Naive thymus-derived CD4-positive, alpha-beta T cell (primary cell): ENCODE measurements at regions not wholly inside any gene's neighbourhood (a gene's known extent, or its start where the extent isn't known, plus 50 kb on each side); places are given as distances from the start of the nearest gene placed in this dataset.
"Not testable (repeated sequence)": the region's sequence is repeated elsewhere in the genome, so short reads cannot be mapped to it uniquely, and the experiment has no call there.

Experiments used
- ATAC-seq: fragments of 150-1000 bp; cut with Tn5 transposase; 2 replicates; pipeline ENCODE4 v1.10.0; 2021; ENCODE audit warnings: mild to moderate bottlenecking, moderate library complexity
- CTCF ChIA-PET: fragments of 350-600 bp; sonication (Branson Sonifier 250); formaldehyde crosslinking; loops from one replicate; lab custom pipeline; 2021; ENCODE audit warnings: antibody characterized with exemption; lab: Charles Lee
- POLR2A ChIA-PET: fragments of 350-600 bp; sonication (Branson Sonifier 250); formaldehyde crosslinking; loops from one replicate; lab custom pipeline; 2021; ENCODE audit warnings: antibody characterized with exemption, inconsistent platforms; lab: Charles Lee
- DNase-seq, 9 donors: peaks; one replicate each; pipeline versions ENCODE4 v3.0.0 to v3.0.0-alpha.2; 2020 to 2022; ENCODE audit warnings: mixed read lengths in 1 of 9
- H3K27ac ChIP-seq: one replicate; pipeline ENCODE4 v1.7.0; 2013; ENCODE audit warnings: mild to moderate bottlenecking, low read depth, low read length, moderate library complexity
- H3K27me3 ChIP-seq, 2 donors: one replicate each; pipeline ENCODE4 v1.7.0; 2013; ENCODE audit warnings: low read length in 2 of 2, mild to moderate bottlenecking in 2 of 2, moderate library complexity in 2 of 2; ENCODE audit not compliant: control insufficient read depth in 2 of 2, insufficient read depth in 2 of 2
- H3K36me3 ChIP-seq, 3 experiments: 1 replicate in 2 of 3; 2 replicates in 1 of 3; pipeline ENCODE4 v1.7.0; 2013; ENCODE audit warnings: low read length in 3 of 3, mild to moderate bottlenecking in 3 of 3, moderate library complexity in 1 of 3; ENCODE audit not compliant: insufficient read depth in 3 of 3, control insufficient read depth in 2 of 3
- H3K4me1 ChIP-seq, 2 donors: one replicate each; pipeline ENCODE4 v1.7.0; 2013; ENCODE audit warnings: low read length in 2 of 2, mild to moderate bottlenecking in 2 of 2, moderate library complexity in 1 of 2; ENCODE audit not compliant: control insufficient read depth in 2 of 2, insufficient read depth in 2 of 2
- H3K4me3 ChIP-seq: 2 replicates; pipeline ENCODE4 v1.7.0; 2013; ENCODE audit warnings: mild to moderate bottlenecking, low read length
- H3K9me3 ChIP-seq, 3 experiments: 1 replicate in 2 of 3; 2 replicates in 1 of 3; pipeline ENCODE4 v1.7.0; 2013; ENCODE audit warnings: low read length in 3 of 3; ENCODE audit not compliant: control insufficient read depth in 2 of 3
- H3K27ac Mint-ChIP-seq, 9 donors: one replicate each; pipeline ENCODE4 v1.8.0; 2020 to 2022; ENCODE audit warnings: mixed read lengths in 9 of 9, mild to moderate bottlenecking in 8 of 9, moderate library complexity in 5 of 9, inconsistent platforms in 2 of 9
- H3K27me3 Mint-ChIP-seq, 5 donors: one replicate each; pipeline ENCODE4 v1.8.0; 2021 to 2022; ENCODE audit warnings: mixed read lengths in 5 of 5, mild to moderate bottlenecking in 1 of 5
- H3K36me3 Mint-ChIP-seq, 5 donors: one replicate each; pipeline ENCODE4 v1.8.0; 2020 to 2022; ENCODE audit warnings: mixed read lengths in 5 of 5, mild to moderate bottlenecking in 3 of 5, inconsistent platforms in 1 of 5
- H3K4me1 Mint-ChIP-seq, 7 donors: one replicate each; pipeline ENCODE4 v1.8.0; 2020 to 2022; ENCODE audit warnings: mixed read lengths in 7 of 7, mild to moderate bottlenecking in 3 of 7, inconsistent platforms in 1 of 7
- H3K4me3 Mint-ChIP-seq, 10 donors: one replicate each; pipeline ENCODE4 v1.8.0; 2020 to 2022; ENCODE audit warnings: mild to moderate bottlenecking in 10 of 10, mixed read lengths in 10 of 10, moderate library complexity in 6 of 10, inconsistent platforms in 2 of 10
- H3K9me3 Mint-ChIP-seq, 11 donors: one replicate each; pipeline ENCODE4 v1.8.0; 2020 to 2022; ENCODE audit warnings: mixed read lengths in 11 of 11, mild to moderate bottlenecking in 4 of 11, inconsistent platforms in 1 of 11, moderate library complexity in 1 of 11
- intact Hi-C, 2 donors: fragments of 100-400 bp; cut with micrococcal nuclease; formaldehyde crosslinking; loops; one replicate each; pipeline ENCODE4 v1.15.1; 2023

DNA sequence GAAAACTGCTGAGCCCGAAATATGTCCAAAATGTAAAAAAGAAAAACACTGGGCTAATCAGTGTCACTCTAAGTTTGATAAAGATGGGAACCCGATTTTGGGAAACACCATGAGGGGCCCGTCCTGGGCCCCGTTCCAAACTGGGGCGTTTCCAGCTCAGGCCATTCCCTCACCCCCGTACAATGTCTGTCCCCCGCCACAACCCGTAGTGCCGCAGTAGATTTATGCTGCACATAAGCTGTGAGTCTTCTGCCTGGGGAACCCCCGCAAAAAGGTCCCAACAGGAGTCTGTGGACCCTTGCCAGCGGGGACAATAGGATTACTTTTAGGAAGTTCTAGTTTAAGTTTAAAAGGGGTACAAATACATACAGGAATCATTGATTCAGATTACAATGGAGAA lies 275.5 kb downstream of the C7orf25 start:
- DNase-seq, H3K9me3 Mint-ChIP-seq, CTCF ChIA-PET, H3K9me3 ChIP-seq, intact Hi-C loops, ATAC-seq, H3K4me1 ChIP-seq, H3K4me1 Mint-ChIP-seq, H3K27ac ChIP-seq, H3K36me3 ChIP-seq, H3K36me3 Mint-ChIP-seq, H3K27ac Mint-ChIP-seq, H3K4me3 ChIP-seq, POLR2A ChIA-PET, H3K27me3 ChIP-seq, H3K4me3 Mint-ChIP-seq: not testable (repeated sequence)
- H3K27me3 Mint-ChIP-seq = peaks cover 0 to 10% (median 3%) of the 10 kb centered on the region in 5 donors

GRCh38 chr7:42628054-42628453 lies 283.8 kb downstream of the C7orf25 start:
- ChIA-PET POLR2A (no interaction called here), CTCF (interaction anchor here (0.8 kb wide), 1 partner anchor 322 kb away, joined by 3 read pairs; no protein-coding TSS in a partner anchor)
- Histone ChIP-seq H3K27me3 (no peaks in the 10 kb centered on the region), H3K4me3 (no peak overlapping the region), H3K9me3 (no peaks in the 10 kb centered on the region), H3K4me1 (no peaks in the 10 kb centered on the region), H3K27ac (no peak overlapping the region), H3K36me3 (no peaks in the 10 kb centered on the region)
- Mint-ChIP-seq H3K9me3 (peaks cover 0 to 11% (median 0%) of the 10 kb centered on the region in 11 donors), H3K36me3 (no peaks in the 10 kb centered on the region), H3K4me1 (no peaks in the 10 kb centered on the region), H3K27ac (no peak overlapping the region), H3K4me3 (no peak overlapping the region), H3K27me3 (peaks cover 0 to 19% (median 4%) of the 10 kb centered on the region in 5 donors)
- ATAC-seq (no peak), DNase-seq (no peak)
- intact Hi-C loops = no loop called here

GRCh38 chr7:42627626-42628025 lies 284.2 kb downstream of the C7orf25 start:
- CTCF ChIA-PET = interaction anchor here (0.8 kb wide), 1 partner anchor 321 kb away, joined by 3 read pairs; no protein-coding TSS in a partner anchor
- no peak overlapping the region for H3K4me3 Mint-ChIP-seq

DNA sequence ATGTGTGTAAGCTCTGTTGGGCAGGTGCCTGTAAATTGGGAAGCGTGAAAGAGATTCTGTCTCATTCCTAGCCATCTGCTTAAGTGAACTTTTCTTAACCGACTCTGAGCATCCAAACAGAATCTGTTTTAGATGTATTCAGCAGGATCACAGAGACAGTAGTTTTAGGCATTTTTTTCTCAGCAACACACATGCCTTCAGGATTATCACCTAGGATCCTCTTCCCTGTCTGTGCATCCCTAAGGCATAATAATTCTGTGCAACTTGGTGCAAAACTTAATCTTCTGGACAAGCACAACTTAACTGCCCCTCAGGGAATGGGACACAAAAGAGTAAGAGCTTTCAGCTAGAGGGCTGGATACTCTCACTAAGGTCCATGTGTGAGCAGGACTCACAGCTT lies 284.8 kb downstream of the C7orf25 start:
- H3K27ac ChIP-seq = no peak overlapping the region
- H3K36me3 Mint-ChIP-seq = no peaks in the 10 kb centered on the region
- H3K27me3 ChIP-seq = no peaks in the 10 kb centered on the region
- no peaks in the 10 kb centered on the region for H3K9me3 ChIP-seq
- H3K4me3 Mint-ChIP-seq = no peak overlapping the region
- ChIA-PET CTCF (no interaction called here), POLR2A (no interaction called here)
- no peak overlapping the region for H3K27ac Mint-ChIP-seq
- peaks cover 0 to 19% (median 4%) of the 10 kb centered on the region in 5 donors for H3K27me3 Mint-ChIP-seq
- DNase-seq (no peak), ATAC-seq (no peak)
- H3K4me3 ChIP-seq = no peak overlapping the region
- H3K36me3 ChIP-seq = no peaks in the 10 kb centered on the region
- intact Hi-C loops = no loop called here
- no peaks in the 10 kb centered on the region for H3K4me1 ChIP-seq
- H3K4me1 Mint-ChIP-seq = no peaks in the 10 kb centered on the region
- peaks cover 0 to 11% (median 0%) of the 10 kb centered on the region in 11 donors for H3K9me3 Mint-ChIP-seq

More at GRCh38 chr7:42627626-42628025, 284.2 kb downstream of the C7orf25 start:
- POLR2A ChIA-PET = no interaction called here
- Histone ChIP-seq H3K9me3 (no peaks in the 10 kb centered on the region), H3K27ac (no peak overlapping the region), H3K27me3 (no peaks in the 10 kb centered on the region), H3K4me1 (no peaks in the 10 kb centered on the region), H3K36me3 (no peaks in the 10 kb centered on the region), H3K4me3 (no peak overlapping the region)
- Mint-ChIP-seq H3K36me3 (no peaks in the 10 kb centered on the region), H3K4me1 (no peaks in the 10 kb centered on the region), H3K27me3 (peaks cover 0 to 19% (median 4%) of the 10 kb centered on the region in 5 donors), H3K27ac (no peak overlapping the region), H3K9me3 (peaks cover 0 to 11% (median 0%) of the 10 kb centered on the region in 11 donors)
- DNase-seq (no peak), ATAC-seq (no peak)
- intact Hi-C loops = no loop called here

DNA sequence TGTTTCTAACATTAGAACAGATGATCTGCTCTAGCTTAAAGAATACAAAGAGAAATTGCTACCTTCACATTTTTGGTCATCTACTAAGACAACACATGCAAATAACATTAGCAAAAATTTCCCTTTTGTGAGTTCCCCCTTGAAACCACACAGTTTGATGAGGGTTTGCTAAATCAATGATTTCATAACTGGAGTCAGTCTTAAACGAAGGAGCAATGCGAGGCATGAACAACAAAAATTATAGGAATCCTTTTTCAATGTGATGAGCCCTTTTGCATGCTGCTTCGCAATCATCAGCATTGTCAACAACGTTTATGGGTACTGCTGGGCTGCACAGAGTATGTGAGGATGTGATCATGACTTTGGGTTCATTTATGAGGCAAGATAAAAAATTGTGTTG lies 286.4 kb downstream of the C7orf25 start:
- CTCF ChIA-PET = no interaction called here
- no peak overlapping the region for H3K27ac ChIP-seq
- H3K9me3 ChIP-seq = no peaks in the 10 kb centered on the region
- Mint-ChIP-seq H3K27me3 (peaks cover 0 to 16% (median 4%) of the 10 kb centered on the region in 5 donors), H3K4me1 (no peaks in the 10 kb centered on the region), H3K4me3 (no peak overlapping the region), H3K36me3 (no peaks in the 10 kb centered on the region), H3K9me3 (peaks cover 0 to 3% (median 0%) of the 10 kb centered on the region in 11 donors), H3K27ac (no peak overlapping the region)
- no peaks in the 10 kb centered on the region for H3K27me3 ChIP-seq
- H3K36me3 ChIP-seq = no peaks in the 10 kb centered on the region
- intact Hi-C loops = no loop called here
- POLR2A ChIA-PET = no interaction called here
- DNase-seq (no peak), ATAC-seq (no peak)
- no peak overlapping the region for H3K4me3 ChIP-seq
- H3K4me1 ChIP-seq = no peaks in the 10 kb centered on the region

DNA sequence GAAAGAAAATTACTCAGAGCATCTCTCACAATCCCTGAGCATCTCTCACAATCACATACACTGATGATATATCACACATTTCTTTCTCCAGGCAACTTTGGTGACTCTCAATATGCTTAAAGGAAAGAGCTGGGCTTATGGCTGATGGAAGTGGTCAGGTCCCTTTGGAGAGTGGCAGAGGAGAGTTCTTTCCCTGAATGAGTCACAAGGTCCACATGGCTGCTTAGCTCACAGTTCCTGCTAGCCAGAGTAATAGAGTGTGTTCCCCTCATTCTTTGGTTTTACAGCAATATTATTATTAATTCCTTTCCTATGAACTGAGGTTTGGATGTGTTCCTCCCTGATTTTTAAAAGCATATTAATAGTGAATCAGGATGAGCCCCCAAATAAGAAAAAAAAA lies 287.4 kb downstream of the C7orf25 start:
- Mint-ChIP-seq H3K27ac (no peak overlapping the region), H3K36me3 (no peaks in the 10 kb centered on the region), H3K27me3 (peaks cover 0 to 16% (median 0%) of the 10 kb centered on the region in 5 donors), H3K4me3 (no peak overlapping the region), H3K9me3 (peaks cover 0 to 3% (median 0%) of the 10 kb centered on the region in 11 donors), H3K4me1 (no peaks in the 10 kb centered on the region)
- Histone ChIP-seq H3K27ac (no peak overlapping the region), H3K27me3 (no peaks in the 10 kb centered on the region), H3K9me3 (no peaks in the 10 kb centered on the region), H3K4me1 (no peaks in the 10 kb centered on the region), H3K4me3 (no peak overlapping the region), H3K36me3 (no peaks in the 10 kb centered on the region)
- ATAC-seq (no peak), DNase-seq (no peak)
- POLR2A ChIA-PET = no interaction called here
- intact Hi-C loops = no loop called here
- CTCF ChIA-PET = no interaction called here

DNA sequence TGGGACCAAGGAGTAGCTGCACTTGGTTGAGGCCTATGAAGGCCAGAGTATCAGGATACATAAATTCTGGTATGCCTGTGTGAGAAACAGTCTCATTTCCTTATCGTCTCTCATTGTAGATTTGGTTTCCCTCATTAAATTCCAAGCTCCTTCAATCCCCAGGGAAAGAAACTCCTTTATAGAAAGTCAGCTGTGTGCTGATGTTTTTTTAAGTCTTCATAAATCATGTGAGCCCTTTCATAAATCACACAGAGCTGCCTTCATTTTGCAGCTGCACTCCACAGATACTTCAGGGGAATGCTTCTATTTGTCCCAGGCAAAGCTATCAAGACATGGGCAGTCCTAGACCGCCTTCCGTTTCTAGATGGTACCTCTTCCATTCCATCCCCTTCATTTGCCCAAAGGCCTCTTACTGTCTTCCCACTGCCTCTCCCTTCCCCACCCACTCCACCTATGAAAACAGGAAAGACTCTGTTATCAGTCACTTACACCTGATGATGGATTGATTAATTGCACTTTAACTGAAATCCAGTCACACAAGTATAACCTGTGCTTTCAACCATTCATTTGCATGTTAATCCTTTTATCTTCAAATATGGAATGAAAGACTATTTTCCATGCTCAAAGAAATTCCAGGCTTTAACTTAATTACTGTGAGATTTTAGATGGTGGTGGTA lies 290.2 kb downstream of the C7orf25 start:
- H3K27me3 Mint-ChIP-seq = peaks cover 0 to 9% (median 0%) of the 10 kb centered on the region in 5 donors
- H3K9me3 Mint-ChIP-seq = peaks cover 0 to 6% (median 0%) of the 10 kb centered on the region in 11 donors
- Histone ChIP-seq H3K4me1 (no peaks in the 10 kb centered on the region), H3K27me3 (no peaks in the 10 kb centered on the region), H3K27ac (no peak overlapping the region), H3K36me3 (no peaks in the 10 kb centered on the region), H3K9me3 (no peaks in the 10 kb centered on the region), H3K4me3 (no peak overlapping the region)
- ChIA-PET POLR2A (no interaction called here), CTCF (no interaction called here)
- ATAC-seq = no peak
- no peak overlapping the region for H3K27ac Mint-ChIP-seq
- no peak overlapping the region for H3K4me3 Mint-ChIP-seq
- H3K36me3 Mint-ChIP-seq = no peaks in the 10 kb centered on the region
- intact Hi-C loops = no loop called here
- no peak for DNase-seq
- H3K4me1 Mint-ChIP-seq = no peaks in the 10 kb centered on the region
